ENCODE measurements at regions not wholly inside any gene's neighbourhood (a gene's known extent, or its start where the extent isn't known, plus 50 kb on each side); places are given as distances from the start of the nearest gene placed in this dataset.

DNA sequence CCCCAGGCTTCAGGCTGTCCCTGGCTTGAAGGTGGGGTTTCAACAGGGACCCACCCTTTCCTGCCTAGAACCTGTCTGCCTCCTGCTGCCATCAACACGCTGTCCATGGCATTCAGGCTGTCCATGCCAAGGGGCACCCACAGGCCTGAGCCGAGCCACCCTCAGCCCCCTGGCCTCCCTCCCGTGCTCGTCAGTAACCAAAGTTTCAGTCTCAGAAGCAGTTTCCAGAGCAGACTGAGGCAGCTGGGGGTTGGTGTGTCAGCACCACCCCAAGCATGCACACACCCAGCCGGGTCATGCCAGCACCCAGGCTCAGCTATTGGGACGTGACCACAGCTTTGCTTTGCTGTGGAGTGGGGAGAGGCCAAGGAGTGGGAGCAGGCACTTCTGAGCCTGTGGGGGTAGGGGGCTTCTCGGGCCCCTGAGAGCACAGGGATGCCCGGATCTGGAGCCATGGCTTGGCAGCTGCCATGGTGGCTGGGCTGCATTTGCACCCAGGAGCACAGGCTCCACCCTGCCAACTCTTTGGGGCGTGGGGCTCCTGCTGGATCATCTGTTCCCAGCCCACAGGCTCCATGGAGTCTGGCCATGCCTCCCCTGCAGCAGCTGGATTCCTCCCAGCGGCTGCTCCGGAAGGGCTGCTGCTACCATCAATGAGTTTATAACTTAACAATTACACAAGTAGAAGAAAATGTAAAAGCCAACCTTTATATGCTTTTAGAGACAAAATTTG is 314.5 kb upstream of the SEMA3C start:
- ATAC-seq: no peak
- no peak overlapping the region for H3K4me3 Mint-ChIP-seq
- TF ChIP-seq TCF7 (CRISPR knock-in tag; IDR thresholded peaks at IDR 0.05; ENCODE audit: low read depth) (no peak), AFF4 (CRISPR knock-in tag; IDR thresholded peaks at IDR 0.05; ENCODE audit: borderline replicate concordance) (no peak), ZNF671 (CRISPR knock-in tag; IDR thresholded peaks at IDR 0.05) (no peak), SOX15 (CRISPR knock-in tag; IDR thresholded peaks at IDR 0.05) (no peak), ZNF263 (CRISPR knock-in tag; IDR thresholded peaks at IDR 0.05; ENCODE audit: low read depth) (no peak), JUN (CRISPR knock-in tag; IDR thresholded peaks at IDR 0.05) (no peak), NFATC4 (CRISPR knock-in tag; IDR thresholded peaks at IDR 0.05) (no peak), TP53 (CRISPR knock-in tag; IDR thresholded peaks at IDR 0.05) (no peak), NR3C1 (CRISPR knock-in tag; conservative IDR thresholded peaks at IDR 0.05; ENCODE audit: low read depth) (no peak), MYBL2 (CRISPR knock-in tag; IDR thresholded peaks at IDR 0.05) (no peak)
- TF ChIP-seq, protein P1, sequence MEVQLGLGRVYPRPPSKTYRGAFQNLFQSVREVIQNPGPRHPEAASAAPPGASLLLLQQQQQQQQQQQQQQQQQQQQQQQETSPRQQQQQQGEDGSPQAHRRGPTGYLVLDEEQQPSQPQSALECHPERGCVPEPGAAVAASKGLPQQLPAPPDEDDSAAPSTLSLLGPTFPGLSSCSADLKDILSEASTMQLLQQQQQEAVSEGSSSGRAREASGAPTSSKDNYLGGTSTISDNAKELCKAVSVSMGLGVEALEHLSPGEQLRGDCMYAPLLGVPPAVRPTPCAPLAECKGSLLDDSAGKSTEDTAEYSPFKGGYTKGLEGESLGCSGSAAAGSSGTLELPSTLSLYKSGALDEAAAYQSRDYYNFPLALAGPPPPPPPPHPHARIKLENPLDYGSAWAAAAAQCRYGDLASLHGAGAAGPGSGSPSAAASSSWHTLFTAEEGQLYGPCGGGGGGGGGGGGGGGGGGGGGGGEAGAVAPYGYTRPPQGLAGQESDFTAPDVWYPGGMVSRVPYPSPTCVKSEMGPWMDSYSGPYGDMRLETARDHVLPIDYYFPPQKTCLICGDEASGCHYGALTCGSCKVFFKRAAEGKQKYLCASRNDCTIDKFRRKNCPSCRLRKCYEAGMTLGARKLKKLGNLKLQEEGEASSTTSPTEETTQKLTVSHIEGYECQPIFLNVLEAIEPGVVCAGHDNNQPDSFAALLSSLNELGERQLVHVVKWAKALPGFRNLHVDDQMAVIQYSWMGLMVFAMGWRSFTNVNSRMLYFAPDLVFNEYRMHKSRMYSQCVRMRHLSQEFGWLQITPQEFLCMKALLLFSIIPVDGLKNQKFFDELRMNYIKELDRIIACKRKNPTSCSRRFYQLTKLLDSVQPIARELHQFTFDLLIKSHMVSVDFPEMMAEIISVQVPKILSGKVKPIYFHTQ (CRISPR knock-in tag; IDR thresholded peaks at IDR 0.05): no peak
- TF ChIP-seq, protein P2, sequence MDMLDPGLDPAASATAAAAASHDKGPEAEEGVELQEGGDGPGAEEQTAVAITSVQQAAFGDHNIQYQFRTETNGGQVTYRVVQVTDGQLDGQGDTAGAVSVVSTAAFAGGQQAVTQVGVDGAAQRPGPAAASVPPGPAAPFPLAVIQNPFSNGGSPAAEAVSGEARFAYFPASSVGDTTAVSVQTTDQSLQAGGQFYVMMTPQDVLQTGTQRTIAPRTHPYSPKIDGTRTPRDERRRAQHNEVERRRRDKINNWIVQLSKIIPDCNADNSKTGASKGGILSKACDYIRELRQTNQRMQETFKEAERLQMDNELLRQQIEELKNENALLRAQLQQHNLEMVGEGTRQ (CRISPR knock-in tag; IDR thresholded peaks at IDR 0.05): no peak
- peaks cover 19% of the 10 kb centered on the region for H3K4me1 Mint-ChIP-seq
- POLR2A ChIA-PET: no interaction called here
- H3K27me3 Mint-ChIP-seq (ENCODE audit: low read depth): peaks cover 3% of the 10 kb centered on the region; the same call in 1 of the 2 replicates
- H3K36me3 Mint-ChIP-seq: no peaks in the 10 kb centered on the region
- H3K9me3 Mint-ChIP-seq: no peaks in the 10 kb centered on the region
- no peak for DNase-seq (ENCODE audit: low spot score)
- CTCF ChIA-PET: no interaction called here
- H3K27ac Mint-ChIP-seq: no peak overlapping the region

DNA sequence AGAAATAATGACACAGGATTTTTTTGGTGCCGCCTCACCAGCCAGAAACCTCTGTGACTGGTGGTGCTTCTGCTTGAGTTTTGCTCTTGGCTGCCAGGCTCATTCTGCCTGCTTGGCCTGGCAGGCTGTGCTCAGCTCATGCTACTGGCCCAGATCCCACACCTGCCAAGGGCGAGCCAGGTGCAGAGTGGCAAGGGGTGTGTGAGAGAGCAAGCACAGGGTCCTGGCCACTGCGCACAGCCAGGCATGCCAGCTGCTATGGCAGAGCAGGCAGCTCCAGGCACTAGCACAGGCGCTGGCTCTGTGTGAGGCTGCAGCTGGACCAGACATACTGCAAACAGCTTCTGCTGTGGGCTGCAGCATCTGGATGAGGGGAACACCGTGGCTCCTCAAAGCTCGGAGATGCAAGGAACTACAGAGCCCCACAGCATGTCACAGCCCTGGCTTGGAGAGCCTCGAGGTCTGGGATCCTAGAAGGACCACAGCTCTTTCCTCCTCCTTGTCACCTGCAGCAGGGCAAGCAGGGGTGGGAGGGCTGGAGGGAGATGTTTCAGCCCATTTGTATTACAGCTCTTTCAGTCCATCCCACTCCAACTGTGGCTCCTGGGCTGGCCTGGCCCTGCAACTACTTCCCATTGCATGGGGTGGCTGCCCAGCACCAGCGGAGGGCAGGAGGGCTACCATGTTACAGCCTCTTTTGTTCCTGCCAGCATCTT is 313.4 kb upstream of the SEMA3C start:
- H3K4me3 Mint-ChIP-seq: no peak overlapping the region
- CTCF ChIA-PET: no interaction called here
- no peak overlapping the region for H3K27ac Mint-ChIP-seq
- no peaks in the 10 kb centered on the region for H3K36me3 Mint-ChIP-seq
- peaks cover 19% of the 10 kb centered on the region for H3K4me1 Mint-ChIP-seq
- DNase-seq (ENCODE audit: low spot score): no peak
- H3K27me3 Mint-ChIP-seq (ENCODE audit: low read depth): no peaks in the 10 kb centered on the region
- no peak for ATAC-seq
- POLR2A ChIA-PET: no interaction called here
- no peaks in the 10 kb centered on the region for H3K9me3 Mint-ChIP-seq
- TF ChIP-seq FOXP4 (CRISPR knock-in tag; IDR thresholded peaks at IDR 0.05) (no peak), MAX (CRISPR knock-in tag; IDR thresholded peaks at IDR 0.05) (no peak), MYBL2 (CRISPR knock-in tag; IDR thresholded peaks at IDR 0.05) (no peak), ZNF281 (CRISPR knock-in tag; IDR thresholded peaks at IDR 0.05) (no peak), ZNF232 (CRISPR knock-in tag; IDR thresholded peaks at IDR 0.05) (no peak), NFATC4 (CRISPR knock-in tag; IDR thresholded peaks at IDR 0.05) (no peak), FOXJ3 (CRISPR knock-in tag; IDR thresholded peaks at IDR 0.05; ENCODE audit: borderline replicate concordance) (no peak)
- TF ChIP-seq, protein P3, sequence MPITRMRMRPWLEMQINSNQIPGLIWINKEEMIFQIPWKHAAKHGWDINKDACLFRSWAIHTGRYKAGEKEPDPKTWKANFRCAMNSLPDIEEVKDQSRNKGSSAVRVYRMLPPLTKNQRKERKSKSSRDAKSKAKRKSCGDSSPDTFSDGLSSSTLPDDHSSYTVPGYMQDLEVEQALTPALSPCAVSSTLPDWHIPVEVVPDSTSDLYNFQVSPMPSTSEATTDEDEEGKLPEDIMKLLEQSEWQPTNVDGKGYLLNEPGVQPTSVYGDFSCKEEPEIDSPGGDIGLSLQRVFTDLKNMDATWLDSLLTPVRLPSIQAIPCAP (CRISPR knock-in tag; IDR thresholded peaks at IDR 0.05): no peak
- TF ChIP-seq, protein P2 (CRISPR knock-in tag; IDR thresholded peaks at IDR 0.05): no peak
